GM19240 (cell line): ENCODE measurements at regions not wholly inside any gene's neighbourhood (a gene's known extent, or its start where the extent isn't known, plus 50 kb on each side); places are given as distances from the start of the nearest gene placed in this dataset.
A peak's percentile ranks its signal among the peaks of the same experiment; 100 is the strongest.

Experiments
- DNase-seq: peaks from one replicate; pipeline ENCODE4 v3.0.0; 2011; ENCODE audit warnings: low spot score; ENCODE audit not compliant: insufficient read length

DNA sequence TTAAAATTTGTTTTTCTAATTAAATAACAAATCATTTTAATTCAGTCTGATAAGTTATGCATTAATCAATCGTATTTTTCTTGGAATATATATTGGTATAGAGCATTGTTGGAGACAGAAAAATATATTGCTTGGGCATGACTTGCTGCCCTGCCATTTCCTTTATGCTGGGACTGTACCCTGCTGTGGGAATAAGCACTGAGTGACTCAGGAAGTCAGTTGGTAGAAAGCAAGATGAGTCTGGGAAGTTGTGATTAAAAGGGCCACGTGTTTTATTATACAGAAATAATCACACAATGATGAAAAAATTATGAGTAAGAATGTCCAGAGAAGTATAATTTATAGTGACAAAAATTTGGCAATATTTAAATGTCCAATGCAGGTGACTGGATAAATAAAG lies 139.5 kb downstream of the KIF18A start:
- no peak for DNase-seq

DNA sequence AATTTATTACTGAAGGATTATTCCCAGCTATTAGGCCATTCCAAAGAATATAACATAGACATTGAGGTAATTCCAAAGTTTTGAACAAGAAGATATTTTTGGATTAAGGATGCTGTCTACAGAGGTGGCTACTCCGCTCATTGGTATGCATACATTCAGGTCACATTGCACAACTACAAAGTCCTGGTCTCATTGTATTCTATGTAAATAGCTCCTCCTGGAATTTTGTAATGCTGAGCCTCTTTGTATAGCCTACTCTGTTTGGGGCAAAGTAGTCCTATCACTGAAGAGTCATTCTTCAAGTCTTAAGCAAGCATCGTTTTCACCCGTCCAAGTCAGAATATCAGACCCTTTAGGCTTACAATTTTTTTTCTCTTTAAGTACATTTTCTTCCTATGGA lies 142.4 kb downstream of the KIF18A start:
- no peak for DNase-seq

DNA sequence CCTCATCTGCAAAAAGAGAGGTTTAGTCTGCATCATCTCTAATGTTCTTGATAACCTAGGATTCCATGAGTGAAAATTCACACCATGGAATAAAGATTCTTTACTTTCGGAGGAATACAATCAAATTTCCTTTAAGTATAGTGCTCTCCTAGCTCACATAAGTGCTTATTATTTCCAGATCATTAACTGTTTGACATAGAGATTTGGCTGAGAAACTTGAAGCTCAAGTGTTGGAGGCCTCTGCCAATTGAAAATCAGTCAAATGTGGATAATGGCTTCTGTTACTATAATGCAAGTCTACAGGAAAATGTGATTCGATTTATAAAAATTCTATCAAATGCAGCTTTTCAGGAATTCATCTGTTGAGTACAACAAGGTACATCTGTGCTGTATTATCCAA lies 144.6 kb downstream of the KIF18A start:
- DNase-seq = no peak

GRCh38 chr11:27949951-27950738 lies 157.8 kb downstream of the KIF18A start:
- no peak for DNase-seq

- DNase-seq = no peak
These were observed 162.6 kb downstream of the KIF18A start for GRCh38 chr11:27945348-27945747.

- no peak for DNase-seq
These were observed 169.9 kb downstream of the KIF18A start for GRCh38 chr11:27938011-27938410.

GRCh38 chr11:27934830-27935145 lies 173.2 kb downstream of the KIF18A start:
- no peak for DNase-seq

- no peak for DNase-seq
These were observed 173.7 kb downstream of the KIF18A start for GRCh38 chr11:27933992-27934829.

- no peak for DNase-seq
These were observed 176.2 kb downstream of the KIF18A start for GRCh38 chr11:27931770-27932169.

GRCh38 chr11:27930946-27931345 lies 177.0 kb downstream of the KIF18A start:
- DNase-seq = no peak

- DNase-seq = no peak
These were observed 179.1 kb downstream of the KIF18A start for GRCh38 chr11:27928809-27929208.

DNA sequence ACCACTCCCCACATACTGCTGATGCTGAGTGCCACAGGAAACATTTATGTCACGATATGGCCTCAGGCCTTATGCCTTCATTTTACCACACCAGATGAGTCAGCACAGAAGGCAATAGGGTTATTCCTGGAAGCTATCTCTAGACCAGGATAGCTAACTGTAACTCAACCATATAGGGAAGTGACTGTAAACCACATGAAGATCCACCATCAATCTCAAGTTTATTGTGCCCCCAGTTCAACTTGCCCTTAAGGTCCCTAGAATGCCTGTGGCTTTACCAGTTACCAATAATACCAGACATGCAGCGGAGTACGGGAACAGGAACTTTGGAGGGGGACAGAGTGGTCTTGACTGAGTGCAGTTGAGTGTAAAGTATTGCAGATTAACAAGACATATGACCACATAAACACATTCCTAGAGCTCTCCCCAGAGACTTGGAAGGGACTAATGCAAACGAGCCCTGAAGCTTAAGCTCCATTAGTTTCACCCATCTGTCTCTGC lies 180.9 kb downstream of the KIF18A start:
- no peak for DNase-seq

DNA sequence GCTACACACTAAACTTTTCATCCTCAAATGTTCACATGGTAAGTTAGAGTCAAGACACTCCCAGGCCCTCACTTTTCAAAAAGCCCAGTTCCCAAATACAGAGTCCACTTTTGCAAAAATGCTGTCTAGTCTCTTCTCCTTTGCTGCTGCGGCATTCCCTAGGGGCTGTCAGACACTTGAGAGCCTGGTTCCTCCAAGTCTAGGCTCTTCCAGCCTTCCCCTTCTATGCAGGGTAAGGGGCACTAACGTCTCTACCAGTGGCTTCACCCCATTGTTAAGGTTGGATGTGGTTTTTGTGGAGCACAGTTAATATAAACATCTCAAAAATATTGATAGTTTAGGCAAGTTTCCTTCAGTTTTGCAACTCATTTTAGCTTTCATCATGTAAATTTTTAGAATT lies 181.5 kb downstream of the KIF18A start:
- no peak for DNase-seq

- no peak for DNase-seq
These were observed 186.5 kb downstream of the KIF18A start for GRCh38 chr11:27921472-27921871.

- DNase-seq = peak; percentile 22
These were observed 191.3 kb downstream of the KIF18A start for GRCh38 chr11:27916541-27917100.

DNA sequence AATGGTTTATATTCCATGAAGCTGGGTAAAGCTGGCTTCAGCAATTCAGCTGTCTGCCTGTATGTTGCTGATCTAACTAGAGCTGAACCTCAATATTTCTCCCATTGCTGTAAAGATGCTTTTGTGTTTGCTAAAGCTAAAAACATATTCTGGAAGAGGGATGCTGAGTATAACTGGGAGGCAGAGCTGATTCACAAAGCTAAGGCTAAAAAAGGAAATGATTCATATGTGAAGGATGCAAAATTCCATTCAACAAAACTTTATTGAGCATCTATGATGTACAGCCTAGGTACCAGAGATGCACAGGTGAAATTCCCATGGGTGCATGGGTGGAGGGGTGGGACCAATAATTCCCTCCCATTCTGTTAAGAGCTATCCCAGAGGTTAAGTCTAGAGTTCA lies 193.9 kb downstream of the KIF18A start:
- no peak for DNase-seq

DNA sequence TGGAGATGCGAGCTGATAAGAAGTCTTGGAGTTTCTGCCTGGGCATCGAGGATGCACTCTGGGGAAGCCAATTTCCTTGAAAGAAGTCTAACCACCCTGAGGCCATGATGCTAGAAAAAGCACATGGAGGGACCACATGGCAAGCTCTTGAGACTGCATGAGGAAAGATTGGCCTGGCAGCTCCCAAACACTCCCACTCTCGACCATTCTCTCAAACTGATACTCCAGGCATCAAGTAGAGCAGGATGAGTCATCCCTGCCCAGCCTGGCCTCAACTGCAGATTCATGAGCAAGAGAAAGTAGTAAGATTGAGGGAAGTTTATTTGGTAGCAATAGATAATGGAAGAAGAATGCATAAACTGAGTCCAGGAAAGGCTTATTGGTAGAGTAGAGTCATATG lies 194.3 kb downstream of the KIF18A start:
- DNase-seq = no peak

DNA sequence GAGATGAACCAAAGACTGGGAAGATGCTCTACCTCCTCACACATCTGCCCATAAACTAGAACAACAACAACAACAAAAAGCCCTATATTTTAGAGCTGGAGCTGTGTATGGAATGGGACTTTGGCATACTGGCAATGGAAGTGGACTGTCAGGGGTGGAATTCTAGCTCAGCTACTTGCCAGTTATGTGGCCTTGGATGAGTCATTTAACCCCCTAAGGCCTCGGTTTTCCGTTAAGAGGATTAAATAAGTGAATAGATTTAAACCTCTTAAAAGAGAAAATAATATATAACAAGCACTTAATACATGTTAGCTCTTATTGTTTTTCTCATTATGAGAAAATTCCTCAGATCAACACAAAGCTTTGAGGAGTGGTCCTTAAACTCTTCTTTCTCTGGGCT lies 195.0 kb downstream of the KIF18A start:
- DNase-seq = no peak

DNA sequence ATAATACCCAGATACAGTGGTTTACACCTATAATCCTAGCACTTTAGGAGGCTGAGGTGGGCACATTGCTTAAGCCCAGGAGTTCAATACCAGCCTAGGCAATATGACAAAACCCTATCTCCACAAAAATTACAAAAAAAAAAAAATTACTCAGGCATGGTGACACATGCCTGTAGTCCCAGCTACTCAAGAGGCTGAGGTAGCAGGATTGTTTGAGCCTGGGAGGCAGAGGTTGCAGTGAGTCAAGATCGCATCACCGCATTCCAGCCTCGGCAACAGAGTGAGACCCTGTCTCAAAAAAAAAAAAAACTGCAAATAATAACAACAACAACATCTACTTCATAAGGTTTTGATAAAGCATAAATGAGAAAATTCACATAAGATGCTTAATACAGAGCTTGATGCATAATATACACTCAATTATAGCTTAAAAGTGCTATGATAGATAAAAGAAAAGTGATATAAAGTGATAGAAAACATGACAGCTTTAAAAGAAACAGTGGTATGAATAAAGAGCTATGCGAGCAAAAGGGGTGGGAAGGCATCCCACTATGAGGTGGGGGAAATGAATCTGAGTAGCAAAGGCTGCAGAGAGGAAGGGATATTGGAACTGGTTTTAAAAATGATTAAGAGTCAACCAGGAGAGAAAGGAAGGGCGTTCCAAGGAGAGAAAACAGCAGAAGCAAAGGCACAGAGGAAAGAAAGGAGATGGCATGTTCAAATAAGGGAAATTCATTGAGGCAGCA lies 197.6 kb downstream of the KIF18A start:
- DNase-seq = no peak

GRCh38 chr11:27909386-27909785 lies 198.6 kb downstream of the KIF18A start:
- no peak for DNase-seq

DNA sequence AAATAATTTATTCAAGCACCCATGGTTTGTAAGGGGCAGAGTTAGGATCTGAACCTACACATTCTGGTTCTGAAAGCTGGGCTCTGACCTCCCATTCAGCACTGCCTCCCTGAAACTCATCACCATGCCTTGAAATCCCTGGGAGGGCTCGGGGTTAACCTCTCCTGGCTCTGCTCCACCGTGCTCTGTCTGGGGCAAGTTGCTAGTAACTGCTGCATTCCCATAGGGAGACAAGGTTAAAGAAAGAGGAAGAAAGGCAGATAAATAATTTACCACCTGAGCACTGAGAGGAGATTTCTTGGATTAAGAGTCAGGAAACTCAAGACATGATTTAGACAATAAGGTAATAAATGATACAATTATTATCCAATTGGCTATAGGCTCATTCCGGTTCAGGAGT lies 199.3 kb downstream of the KIF18A start:
- no peak for DNase-seq

- no peak for DNase-seq
These were observed 200.4 kb downstream of the KIF18A start for GRCh38 chr11:27907530-27907929.
